ENCODE measurements at regions not wholly inside any gene's neighbourhood (a gene's known extent, or its start where the extent isn't known, plus 50 kb on each side); places are given as distances from the start of the nearest gene placed in this dataset.

GRCh38 chr5:164951570-164951969, 1446.2 kb downstream of the MAT2B start:
- H3K4me1 Mint-ChIP-seq, result peaks cover 7% of the 10 kb centered on the region
- ChIA-PET CTCF (no interaction called here), POLR2A (no interaction called here)
- H3K4me3 Mint-ChIP-seq, result no peak overlapping the region
- DNase-seq (ENCODE audit: low spot score), result no peak
- no peak for ATAC-seq
- TF ChIP-seq EMX1 (CRISPR knock-in tag; IDR thresholded peaks at IDR 0.05) (no peak), ZBTB21 (CRISPR knock-in tag; IDR thresholded peaks at IDR 0.05; ENCODE audit: borderline replicate concordance) (no peak), MXD4 (CRISPR knock-in tag; IDR thresholded peaks at IDR 0.05; ENCODE audit: borderline replicate concordance) (no peak), PREB (CRISPR knock-in tag; IDR thresholded peaks at IDR 0.05; ENCODE audit: borderline replicate concordance) (no peak), NR2C2 (CRISPR knock-in tag; IDR thresholded peaks at IDR 0.05) (no peak), SOX15 (CRISPR knock-in tag; IDR thresholded peaks at IDR 0.05) (no peak), IRF1 (CRISPR knock-in tag; IDR thresholded peaks at IDR 0.05) (no peak), HMGA2 (CRISPR knock-in tag; IDR thresholded peaks at IDR 0.05) (no peak), JUN (CRISPR knock-in tag; IDR thresholded peaks at IDR 0.05) (no peak), ZSCAN18 (CRISPR knock-in tag; IDR thresholded peaks at IDR 0.05) (no peak), ZNF671 (CRISPR knock-in tag; IDR thresholded peaks at IDR 0.05) (no peak)
- H3K9me3 Mint-ChIP-seq, result peaks cover 3% of the 10 kb centered on the region; the same call in 1 of the 2 replicates
- no peaks in the 10 kb centered on the region for H3K27me3 Mint-ChIP-seq (ENCODE audit: low read depth)
- H3K36me3 Mint-ChIP-seq, result no peaks in the 10 kb centered on the region
- no peak overlapping the region for H3K27ac Mint-ChIP-seq

- TF ChIP-seq ZBTB21 (CRISPR knock-in tag; IDR thresholded peaks at IDR 0.05; ENCODE audit: borderline replicate concordance), result no peak
- no peak for TF ChIP-seq CREB1 (CRISPR knock-in tag; IDR thresholded peaks at IDR 0.05)
- TF ChIP-seq ZNF396 (CRISPR knock-in tag; IDR thresholded peaks at IDR 0.05; ENCODE audit: borderline replicate concordance), result no peak
- no peak for TF ChIP-seq E2F5 (CRISPR knock-in tag; IDR thresholded peaks at IDR 0.05)
- no peak for TF ChIP-seq FOXP4 (CRISPR knock-in tag; IDR thresholded peaks at IDR 0.05)
- no peak for TF ChIP-seq TCF7 (CRISPR knock-in tag; IDR thresholded peaks at IDR 0.05; ENCODE audit: low read depth)
- no peak for ATAC-seq
- Mint-ChIP-seq H3K36me3 (no peaks in the 10 kb centered on the region), H3K4me1 (peaks cover 3% of the 10 kb centered on the region), H3K4me3 (no peak overlapping the region), H3K27me3 (ENCODE audit: low read depth) (no peaks in the 10 kb centered on the region), H3K27ac (no peak overlapping the region), H3K9me3 (peaks cover 3% of the 10 kb centered on the region; the same call in 1 of the 2 replicates)
- POLR2A ChIA-PET, result no interaction called here
- CTCF ChIA-PET, result interaction anchor here (0.9 kb wide), 1 partner anchor 9 kb away, joined by 3 read pairs; no protein-coding TSS in a partner anchor
- no peak for DNase-seq (ENCODE audit: low spot score)
These were observed 1453.3 kb downstream of the MAT2B start for GRCh38 chr5:164958688-164959087.

- POLR2A ChIA-PET, result no interaction called here
- Mint-ChIP-seq H3K4me3 (no peak overlapping the region), H3K27me3 (ENCODE audit: low read depth) (no peaks in the 10 kb centered on the region), H3K9me3 (peaks cover 3% of the 10 kb centered on the region; the same call in 1 of the 2 replicates), H3K36me3 (no peaks in the 10 kb centered on the region), H3K4me1 (peaks cover 3% of the 10 kb centered on the region), H3K27ac (no peak overlapping the region)
- CTCF ChIA-PET, result interaction anchor here (0.6 to 0.9 kb wide), 3 partner anchors 8 to 755 kb away, joined by 3 to 5 read pairs (median 4); no protein-coding TSS in a partner anchor
- TF ChIP-seq EMX1 (CRISPR knock-in tag; IDR thresholded peaks at IDR 0.05), result no peak
- no peak for TF ChIP-seq E2F5 (CRISPR knock-in tag; IDR thresholded peaks at IDR 0.05)
- no peak for TF ChIP-seq ZNF317 (CRISPR knock-in tag; IDR thresholded peaks at IDR 0.05; ENCODE audit: borderline replicate concordance, low read depth)
- TF ChIP-seq CREM (CRISPR knock-in tag; IDR thresholded peaks at IDR 0.05), result no peak
- TF ChIP-seq ZNF416 (CRISPR knock-in tag; IDR thresholded peaks at IDR 0.05), result no peak
- no peak for TF ChIP-seq NFATC4 (CRISPR knock-in tag; IDR thresholded peaks at IDR 0.05)
- no peak for TF ChIP-seq TCF7 (CRISPR knock-in tag; IDR thresholded peaks at IDR 0.05; ENCODE audit: low read depth)
- no peak for TF ChIP-seq NR3C1 (CRISPR knock-in tag; conservative IDR thresholded peaks at IDR 0.05; ENCODE audit: low read depth)
- no peak for TF ChIP-seq CDX4 (CRISPR knock-in tag; IDR thresholded peaks at IDR 0.05; ENCODE audit: borderline replicate concordance)
- TF ChIP-seq MYBL2 (CRISPR knock-in tag; IDR thresholded peaks at IDR 0.05), result no peak
- ATAC-seq, result no peak
- DNase-seq (ENCODE audit: low spot score), result no peak
These were observed 1454.3 kb downstream of the MAT2B start for GRCh38 chr5:164959761-164960160.
